Endothelial cell of umbilical vein (primary cell): ENCODE measurements at regions not wholly inside any gene's neighbourhood (a gene's known extent, or its start where the extent isn't known, plus 50 kb on each side); places are given as distances from the start of the nearest gene placed in this dataset.

Experiments used
- BruUV-seq: library from RNA; stranded (reverse); fragments of 400-500 nt; replicated peaks from 2 replicates; lab custom pipeline; 2021; lab: Mats Ljungman, UMichigan
- CTCF ChIA-PET: fragments of 300-600, 350-600 bp; sonication (Branson Sonifier 250); formaldehyde crosslinking; loops from one replicate; lab custom pipeline; 2021; ENCODE audit warnings: antibody characterized with exemption, inconsistent platforms; lab: Charles Lee
- POLR2A ChIA-PET: fragments of 300-600, 350-600 bp; sonication (Branson Sonifier 250); formaldehyde crosslinking; loops from one replicate; lab custom pipeline; 2021; ENCODE audit warnings: antibody characterized with exemption, inconsistent platforms; lab: Charles Lee
- DNase-seq: peaks from one replicate; pipeline ENCODE4 v3.0.0-alpha.2; 2011; ENCODE audit warnings: low read depth, low spot score
- FAIRE-seq: peaks from 2 replicates; lab custom pipeline; 2011; peaks lifted over from hg19 to GRCh38; lab: Jason Lieb, UNC
- H2AFZ ChIP-seq: 2 replicates; pipeline ENCODE4 v1.6.0; 2012; ENCODE audit warnings: low read depth, low read length, control low read depth, inconsistent platforms
- H3K27ac ChIP-seq: 2 replicates; pipeline ENCODE4 v1.5.1; 2011; ENCODE audit warnings: low read depth, mild to moderate bottlenecking, control low read depth, low read length, moderate library complexity; ENCODE audit not compliant: insufficient read depth
- H3K27me3 ChIP-seq, 2 experiments: 2 replicates each; pipeline versions ENCODE4 v1.6.0 to v1.6.1; 2011; ENCODE audit warnings: low read length in 2 of 2, mixed read lengths in 1 of 2; ENCODE audit not compliant: control insufficient read depth in 2 of 2, insufficient read depth in 2 of 2
- H3K36me3 ChIP-seq, 2 experiments: 2 replicates in 1 of 2; 3 replicates in 1 of 2; pipeline ENCODE4 v1.5.1; 2011; ENCODE audit warnings: low read length in 2 of 2, mild to moderate bottlenecking in 1 of 2, moderate library complexity in 1 of 2; ENCODE audit not compliant: control insufficient read depth in 2 of 2, insufficient read depth in 2 of 2; ENCODE audit errors: extremely low read depth in 1 of 2
- H3K4me1 ChIP-seq: 3 replicates; pipeline ENCODE4 v1.5.1; 2011; ENCODE audit warnings: mild to moderate bottlenecking, low read length; ENCODE audit not compliant: control insufficient read depth, insufficient read depth; ENCODE audit errors: extremely low read depth
- H3K4me2 ChIP-seq: 2 replicates; pipeline ENCODE4 v1.6.1; 2011; ENCODE audit warnings: low read length, control low read depth, mixed read lengths; ENCODE audit not compliant: insufficient read depth
- H3K4me3 ChIP-seq, 3 experiments: fragments of 200-600 bp in 1 of 3; sonication (generic), shearing (Covaris generic) in 1 of 3; replicated peaks in 1 of 3; 2 replicates each; pipeline ENCODE4 v1.5.1; 2011 to 2016; ENCODE audit warnings: control low read depth in 3 of 3, low read length in 3 of 3, mild to moderate bottlenecking in 2 of 3, inconsistent platforms in 1 of 3, low read depth in 1 of 3, moderate library complexity in 1 of 3; ENCODE audit not compliant: insufficient read depth in 1 of 3
- H3K79me2 ChIP-seq: 2 replicates; pipeline ENCODE4 v1.6.0; 2012; ENCODE audit warnings: low read length, inconsistent platforms; ENCODE audit not compliant: control insufficient read depth, insufficient read depth
- H3K9ac ChIP-seq: replicated peaks from 2 replicates; pipeline ENCODE3; 2011; ENCODE audit warnings: low read length, control low read depth; ENCODE audit not compliant: insufficient read depth; ENCODE audit errors: extremely low read depth
- H3K9me1 ChIP-seq: replicated peaks from 3 replicates; pipeline ENCODE4 v1.6.0; 2011; ENCODE audit warnings: mild to moderate bottlenecking, low read length; ENCODE audit not compliant: control insufficient read depth, insufficient read depth; ENCODE audit errors: extremely low read depth
- H3K9me3 ChIP-seq: replicated peaks from 2 replicates; pipeline ENCODE4 v1.5.1; 2012; ENCODE audit warnings: low read length, inconsistent platforms; ENCODE audit not compliant: control insufficient read depth, insufficient read depth
- H4K20me1 ChIP-seq: replicated peaks from 2 replicates; pipeline ENCODE3; 2011; ENCODE audit warnings: mild to moderate bottlenecking, low read length; ENCODE audit not compliant: control insufficient read depth, insufficient read depth; ENCODE audit errors: extremely low read depth
- EZH2 ChIP-seq: IDR thresholded peaks from 2 replicates; pipeline ENCODE4 v1.6.1; 2012; ENCODE audit warnings: borderline replicate concordance, low read depth, mild to moderate bottlenecking, moderate library complexity, low read length, inconsistent platforms; ENCODE audit not compliant: severe bottlenecking
- FOS ChIP-seq: IDR thresholded peaks from 2 replicates; pipeline ENCODE4 v1.6.1; 2011; ENCODE audit warnings: mild to moderate bottlenecking, low read length, moderate library complexity, borderline replicate concordance; ENCODE audit not compliant: insufficient read depth
- GATA2 ChIP-seq: IDR thresholded peaks from 2 replicates; pipeline ENCODE4 v1.7.0; 2011; ENCODE audit warnings: low read depth, mild to moderate bottlenecking, moderate library complexity, mixed read lengths, low read length; ENCODE audit not compliant: insufficient read length, insufficient read depth
- JUN ChIP-seq: IDR thresholded peaks from 2 replicates; pipeline ENCODE4 v1.6.1; 2011; ENCODE audit warnings: borderline replicate concordance, low read depth; ENCODE audit not compliant: insufficient read length, insufficient read depth
- MYC ChIP-seq: IDR thresholded peaks from one replicate; pipeline ENCODE4 v1.6.1; 2011; ENCODE audit warnings: mild to moderate bottlenecking, low read depth, low read length
- POLR2A ChIP-seq: IDR thresholded peaks from 2 replicates; pipeline ENCODE4 v1.6.1; 2012; ENCODE audit warnings: low read depth, mild to moderate bottlenecking, control low read depth, low read length
- POLR2AphosphoS5 ChIP-seq: IDR thresholded peaks from 2 replicates; pipeline ENCODE4 v1.6.1; 2012; ENCODE audit warnings: low read depth, mild to moderate bottlenecking, control low read depth, low read length, moderate library complexity; ENCODE audit not compliant: insufficient read depth
- dilution Hi-C: fragments of 300-500 bp; cut with MboI; formaldehyde crosslinking; loops from one replicate; pipeline ENCODE4 v1.15.0; 2019; ENCODE audit warnings: low sequenced_read_pairs; ENCODE audit not compliant: extremely low pct_ligation_motif_present
- intact Hi-C: fragments of 100-400 bp; cut with micrococcal nuclease; formaldehyde crosslinking; loops from one replicate; pipeline ENCODE4 v1.10.0; 2022
- TF ChIP-seq, protein P1 (sequence below): IDR thresholded peaks from 2 replicates; pipeline ENCODE4 v1.6.1; 2011; ENCODE audit not compliant: insufficient read depth, insufficient read length
- TF ChIP-seq, protein P2 (sequence below), 2 donors: IDR thresholded peaks; 1 replicate in 1 of 2; 2 replicates in 1 of 2; pipeline ENCODE4 v1.5.1; 2011; ENCODE audit warnings: low read length in 2 of 2, mild to moderate bottlenecking in 2 of 2, moderate library complexity in 2 of 2, control low read depth in 1 of 2, inconsistent platforms in 1 of 2, low read depth in 1 of 2; ENCODE audit not compliant: insufficient read depth in 1 of 2; ENCODE audit errors: extremely low read depth in 1 of 2

DNA sequence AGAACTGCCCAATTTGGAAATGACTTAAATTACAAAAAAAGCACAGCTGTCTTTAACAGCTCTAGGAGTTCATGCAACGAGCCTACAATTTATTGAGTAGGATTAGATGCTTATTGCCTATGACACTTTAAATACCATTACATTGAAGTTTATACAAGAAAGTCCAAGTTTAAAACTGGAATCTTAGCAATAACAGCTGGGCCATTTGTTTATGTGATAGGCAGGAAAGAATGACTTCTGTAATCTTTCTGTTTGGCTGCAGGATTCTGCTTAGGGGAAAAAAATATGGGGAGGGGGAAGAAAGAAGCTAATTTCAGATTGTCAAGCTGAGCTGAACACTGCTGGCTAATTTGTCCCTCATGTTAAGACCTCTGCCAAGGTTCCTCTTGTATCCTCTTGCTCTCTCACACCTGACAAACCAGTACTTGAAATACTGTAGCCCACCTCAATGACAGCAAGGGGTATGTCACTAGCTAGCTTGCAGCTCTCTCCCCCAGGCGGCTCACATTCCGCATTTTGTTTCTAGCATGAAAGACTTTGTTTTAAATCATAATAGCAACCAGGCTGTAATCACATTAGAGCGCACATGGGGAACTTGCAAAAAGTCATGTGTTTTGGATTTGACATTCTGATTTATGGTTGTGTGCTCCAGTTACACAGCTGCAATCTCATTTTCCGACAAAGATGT, 384.8 kb downstream of the BMP4 start:
- H3K9me1 ChIP-seq = no peaks in the 10 kb centered on the region
- no peaks in the 10 kb centered on the region for H3K36me3 ChIP-seq
- POLR2A ChIA-PET = no interaction called here
- H4K20me1 ChIP-seq = no peaks in the 10 kb centered on the region
- no TSS peak for BruUV-seq
- TF ChIP-seq EZH2 = no peak
- TF ChIP-seq JUN = no peak
- no peak for TF ChIP-seq POLR2AphosphoS5
- no peak for TF ChIP-seq FOS
- no peak for TF ChIP-seq GATA2
- no peak for TF ChIP-seq POLR2A
- TF ChIP-seq, protein P1, sequence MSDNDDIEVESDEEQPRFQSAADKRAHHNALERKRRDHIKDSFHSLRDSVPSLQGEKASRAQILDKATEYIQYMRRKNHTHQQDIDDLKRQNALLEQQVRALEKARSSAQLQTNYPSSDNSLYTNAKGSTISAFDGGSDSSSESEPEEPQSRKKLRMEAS = no peak
- TF ChIP-seq, protein P2, sequence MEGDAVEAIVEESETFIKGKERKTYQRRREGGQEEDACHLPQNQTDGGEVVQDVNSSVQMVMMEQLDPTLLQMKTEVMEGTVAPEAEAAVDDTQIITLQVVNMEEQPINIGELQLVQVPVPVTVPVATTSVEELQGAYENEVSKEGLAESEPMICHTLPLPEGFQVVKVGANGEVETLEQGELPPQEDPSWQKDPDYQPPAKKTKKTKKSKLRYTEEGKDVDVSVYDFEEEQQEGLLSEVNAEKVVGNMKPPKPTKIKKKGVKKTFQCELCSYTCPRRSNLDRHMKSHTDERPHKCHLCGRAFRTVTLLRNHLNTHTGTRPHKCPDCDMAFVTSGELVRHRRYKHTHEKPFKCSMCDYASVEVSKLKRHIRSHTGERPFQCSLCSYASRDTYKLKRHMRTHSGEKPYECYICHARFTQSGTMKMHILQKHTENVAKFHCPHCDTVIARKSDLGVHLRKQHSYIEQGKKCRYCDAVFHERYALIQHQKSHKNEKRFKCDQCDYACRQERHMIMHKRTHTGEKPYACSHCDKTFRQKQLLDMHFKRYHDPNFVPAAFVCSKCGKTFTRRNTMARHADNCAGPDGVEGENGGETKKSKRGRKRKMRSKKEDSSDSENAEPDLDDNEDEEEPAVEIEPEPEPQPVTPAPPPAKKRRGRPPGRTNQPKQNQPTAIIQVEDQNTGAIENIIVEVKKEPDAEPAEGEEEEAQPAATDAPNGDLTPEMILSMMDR (IDR thresholded peaks at IDR 0.05; ENCODE audit: extremely low read depth in 1 of 2, insufficient read depth in 1 of 2, low read depth in 1 of 2, low read length in 2 of 2) = no peak
- no peak for TF ChIP-seq MYC
- H3K9me3 ChIP-seq = no peaks in the 10 kb centered on the region
- no peaks in the 10 kb centered on the region for H3K4me1 ChIP-seq
- H3K27me3 ChIP-seq = peaks cover 0 to 3% of the 10 kb centered on the region in 2 experiments
- CTCF ChIA-PET = interaction anchor here (1.1 to 2.1 kb wide), 2 partner anchors 22 to 776 kb away, joined by 3 to 4 read pairs; no protein-coding TSS in a partner anchor
- no peak overlapping the region for H3K4me2 ChIP-seq
- DNase-seq (no peak), FAIRE-seq (no peak)
- H3K9ac ChIP-seq = no peak overlapping the region
- H2AFZ ChIP-seq = no peak overlapping the region
- dilution Hi-C loops = no loop called here
- intact Hi-C loops = no loop called here
- no peak overlapping the region for H3K27ac ChIP-seq
- H3K79me2 ChIP-seq = no peaks in the 10 kb centered on the region
- no peak overlapping the region for H3K4me3 ChIP-seq
